Panc1 (cell line): ENCODE measurements at regions not wholly inside any gene's neighbourhood (a gene's known extent, or its start where the extent isn't known, plus 50 kb on each side); places are given as distances from the start of the nearest gene placed in this dataset.

Experiments used
- ATAC-seq: fragments of 200-7000 bp; cut with Tn5 transposase; 2 replicates; pipeline ENCODE4 v1.9.1; 2020; ENCODE audit warnings: mild to moderate bottlenecking, moderate library complexity
- BruUV-seq: library from RNA; stranded (reverse); fragments of 400-500 nt; replicated peaks from 2 replicates; lab custom pipeline; 2021; lab: Mats Ljungman, UMichigan
- CTCF ChIA-PET: fragments of 300-600 bp; sonication (Branson Sonifier 250); formaldehyde crosslinking; loops from one replicate; lab custom pipeline; 2022; ENCODE audit warnings: antibody characterized with exemption; lab: Charles Lee
- POLR2A ChIA-PET: fragments of 300-600 bp; sonication (Branson Sonifier 250); formaldehyde crosslinking; loops from one replicate; lab custom pipeline; 2022; ENCODE audit warnings: antibody characterized with exemption; lab: Charles Lee
- DNase-seq: peaks from one replicate; pipeline ENCODE4 v3.0.0-alpha.2; 2010; ENCODE audit warnings: low read depth, low spot score
- H3K27ac ChIP-seq: 2 replicates; pipeline ENCODE4 v1.5.1; 2011; ENCODE audit warnings: mild to moderate bottlenecking, low read length, inconsistent platforms
- H3K27me3 ChIP-seq: fragments of 200-500 bp; sonication (Bioruptor generic); 2 replicates; pipeline ENCODE4 v1.6.0; 2014; ENCODE audit warnings: low read length, inconsistent platforms; ENCODE audit not compliant: control insufficient read depth, insufficient read depth
- H3K36me3 ChIP-seq: fragments of 200-500 bp; sonication (Bioruptor generic); 2 replicates; pipeline ENCODE4 v1.5.1; 2014; ENCODE audit warnings: inconsistent platforms, mild to moderate bottlenecking, low read length, moderate library complexity; ENCODE audit not compliant: control insufficient read depth, insufficient read depth
- H3K4me1 ChIP-seq: 2 replicates; pipeline ENCODE4 v1.5.1; 2011; ENCODE audit warnings: inconsistent platforms, mild to moderate bottlenecking, low read length, moderate library complexity; ENCODE audit not compliant: control insufficient read depth, insufficient read depth
- H3K4me3 ChIP-seq, 2 experiments: 2 replicates each; pipeline ENCODE4 v1.5.1; 2011 to 2012; ENCODE audit warnings: low read depth in 2 of 2, low read length in 2 of 2, mild to moderate bottlenecking in 2 of 2, inconsistent platforms in 1 of 2, moderate library complexity in 1 of 2
- H3K9me3 ChIP-seq: fragments of 200-500 bp; sonication (Bioruptor generic); 2 replicates; pipeline ENCODE4 v1.5.1; 2014; ENCODE audit warnings: low read depth, mild to moderate bottlenecking, inconsistent platforms, low read length, moderate library complexity; ENCODE audit not compliant: control insufficient read depth, insufficient read depth
- CTCF ChIP-seq: fragments of 450-650 bp; IDR thresholded peaks from 2 replicates; pipeline ENCODE4 v1.5.1; 2017; ENCODE audit warnings: mild to moderate bottlenecking
- POLR2AphosphoS5 ChIP-seq: IDR thresholded peaks from 2 replicates; pipeline ENCODE4 v1.6.1; 2012; ENCODE audit warnings: mild to moderate bottlenecking, low read depth, low read length, moderate library complexity
- REST ChIP-seq, 2 experiments: IDR thresholded peaks; 2 replicates each; pipeline ENCODE4 v1.6.1; 2011 to 2012; ENCODE audit warnings: low read depth in 2 of 2, control low read depth in 1 of 2, low read length in 1 of 2, mild to moderate bottlenecking in 1 of 2, moderate library complexity in 1 of 2; ENCODE audit not compliant: insufficient read depth in 1 of 2
- SIN3A ChIP-seq: IDR thresholded peaks from 2 replicates; pipeline ENCODE4 v1.6.1; 2012; ENCODE audit warnings: low read depth, mild to moderate bottlenecking, low read length, moderate library complexity, borderline replicate concordance; ENCODE audit not compliant: insufficient read depth
- TCF7L2 ChIP-seq: IDR thresholded peaks from 2 replicates; pipeline ENCODE4 v1.6.1; 2011; ENCODE audit warnings: mild to moderate bottlenecking, low read depth, low read length, inconsistent platforms
- in situ Hi-C: cut with HindIII; loops from 2 replicates; pipeline ENCODE4 v1.10.0; 2016; ENCODE audit warnings: low sequenced_read_pairs, low pct_unique_long_range_greater_than_20kb
- intact Hi-C: fragments of 100-400 bp; cut with micrococcal nuclease; formaldehyde crosslinking; loops from one replicate; pipeline ENCODE4 v1.10.0; 2022; ENCODE audit not compliant: unreplicated experiment

GRCh38 chr1:82593561-82593960 lies 792.8 kb downstream of the ADGRL2 start:
- DNase-seq (no peak), ATAC-seq (no peak)
- no peaks in the 10 kb centered on the region for H3K36me3 ChIP-seq
- in situ Hi-C loops (no loop called here), intact Hi-C loops (no loop called here)
- no peak overlapping the region for H3K4me3 ChIP-seq
- POLR2A ChIA-PET: no interaction called here
- TF ChIP-seq REST (IDR thresholded peaks at IDR 0.05; ENCODE audit: insufficient read depth in 1 of 2, low read depth in 2 of 2, low read length in 1 of 2): no peak
- no peak for TF ChIP-seq SIN3A
- TF ChIP-seq POLR2AphosphoS5: no peak
- TF ChIP-seq TCF7L2: no peak
- TF ChIP-seq CTCF: no peak
- CTCF ChIA-PET: no interaction called here
- no peak overlapping the region for H3K27ac ChIP-seq
- BruUV-seq: no TSS peak
- H3K27me3 ChIP-seq: no peaks in the 10 kb centered on the region
- no peaks in the 10 kb centered on the region for H3K4me1 ChIP-seq
- H3K9me3 ChIP-seq: no peaks in the 10 kb centered on the region; the same call in 1 of the 2 replicates

- no TSS peak for BruUV-seq
- in situ Hi-C loops (no loop called here), intact Hi-C loops (no loop called here)
- CTCF ChIA-PET: no interaction called here
- Histone ChIP-seq H3K27me3 (no peaks in the 10 kb centered on the region), H3K4me1 (no peaks in the 10 kb centered on the region), H3K4me3 (no peak overlapping the region), H3K27ac (no peak overlapping the region), H3K36me3 (no peaks in the 10 kb centered on the region), H3K9me3 (no peaks in the 10 kb centered on the region; the same call in 1 of the 2 replicates)
- POLR2A ChIA-PET: no interaction called here
- ATAC-seq (no peak), DNase-seq (no peak)
- TF ChIP-seq CTCF (no peak), TCF7L2 (no peak), POLR2AphosphoS5 (no peak), REST (IDR thresholded peaks at IDR 0.05; ENCODE audit: insufficient read depth in 1 of 2, low read depth in 2 of 2, low read length in 1 of 2) (no peak), SIN3A (no peak)
Observed at GRCh38 chr1:82589588-82589987, 788.9 kb downstream of the ADGRL2 start.
